SKM-1 treated with dmso at 0.1 percent for 144 hours (cell line): ENCODE measurements at regions not wholly inside any gene's neighbourhood (a gene's known extent, or its start where the extent isn't known, plus 50 kb on each side); places are given as distances from the start of the nearest gene placed in this dataset.
A peak's percentile ranks its signal among the peaks of the same experiment; 100 is the strongest.

Source experiments
- DNase-seq: peaks from one replicate; lab custom pipeline; 2025; ENCODE audit not compliant: unreplicated experiment; lab: John Stamatoyannopoulos, UW

DNA sequence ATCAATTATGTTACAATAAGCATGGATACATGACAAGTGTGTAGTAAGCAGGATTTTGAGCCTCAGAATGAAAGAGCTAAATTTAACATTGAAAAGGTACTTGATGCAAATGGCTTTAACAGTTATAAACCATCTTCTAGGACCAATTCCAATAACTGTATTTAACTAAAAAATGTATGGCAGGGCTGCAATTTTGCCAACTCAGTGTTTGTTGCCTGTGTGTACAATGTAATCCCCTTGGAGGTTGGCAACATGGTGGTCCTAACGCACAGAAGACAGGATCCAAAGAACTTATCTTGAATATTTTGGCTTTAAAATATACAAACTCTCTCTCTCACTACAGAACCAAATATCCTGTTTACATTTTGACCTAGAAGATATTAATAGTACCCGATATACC is 2314.1 kb downstream of the LRRC4C start:
- no peak for DNase-seq

DNA sequence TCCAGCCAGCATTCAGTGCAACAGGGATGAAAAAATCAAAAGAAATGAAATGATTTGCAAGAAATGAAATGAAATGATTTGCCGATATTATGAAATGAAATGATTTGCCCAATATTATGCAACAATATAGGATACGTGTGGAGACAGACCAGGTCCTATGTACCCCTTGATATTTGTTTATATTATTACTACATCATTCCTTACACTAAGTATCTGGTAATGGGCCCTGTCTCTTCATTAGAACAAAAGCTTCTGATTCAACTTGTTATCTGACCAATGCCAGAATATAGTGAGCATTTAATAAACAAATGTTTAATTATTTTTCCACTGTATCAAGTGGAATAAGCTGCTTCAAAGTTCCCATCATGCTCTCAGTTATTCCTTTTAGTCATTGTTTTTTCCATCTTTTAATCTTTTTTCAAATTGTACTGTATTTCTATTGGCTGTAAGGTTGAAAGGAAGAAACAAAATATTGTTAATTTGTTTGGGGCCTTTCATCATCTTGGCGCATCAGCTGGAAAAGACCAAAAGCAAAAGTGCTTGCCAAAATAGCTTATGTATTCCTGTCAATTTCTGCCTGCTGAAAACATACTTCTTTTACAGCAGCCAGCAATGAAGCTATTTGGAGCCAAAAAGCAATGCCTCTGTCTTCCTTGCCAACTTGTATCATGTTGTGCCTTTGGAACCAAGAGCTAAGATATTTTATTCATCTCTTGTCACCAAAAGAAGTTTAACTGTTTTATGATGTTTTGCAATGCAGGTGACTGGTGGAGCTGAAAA is 2314.9 kb downstream of the LRRC4C start:
- no peak for DNase-seq

GRCh38 chr11:39139581-39139980 is 2319.9 kb downstream of the LRRC4C start:
- DNase-seq = no peak

GRCh38 chr11:39120890-39121289 is 2338.6 kb downstream of the LRRC4C start:
- DNase-seq = no peak

GRCh38 chr11:39113606-39114005 is 2345.8 kb downstream of the LRRC4C start:
- DNase-seq = no peak

DNA sequence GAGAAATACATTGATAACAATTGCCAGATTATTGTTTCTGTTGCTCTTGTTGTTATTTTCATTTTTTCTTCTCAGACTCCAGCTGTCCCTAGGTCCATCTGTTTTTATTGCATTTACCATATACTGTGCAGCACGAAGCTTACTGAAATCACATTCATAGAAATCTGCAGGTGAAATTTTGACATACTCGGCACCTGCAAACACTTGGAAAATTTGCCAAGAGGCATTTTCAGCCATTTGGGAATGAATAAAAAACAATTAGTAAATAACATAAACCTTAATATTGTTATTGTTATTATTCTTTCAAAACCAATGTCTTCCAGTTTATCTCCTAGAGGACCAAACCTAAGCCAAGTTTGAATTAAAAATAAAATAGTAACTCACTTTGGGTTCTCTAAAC is 2357.2 kb downstream of the LRRC4C start:
- DNase-seq = no peak

DNA sequence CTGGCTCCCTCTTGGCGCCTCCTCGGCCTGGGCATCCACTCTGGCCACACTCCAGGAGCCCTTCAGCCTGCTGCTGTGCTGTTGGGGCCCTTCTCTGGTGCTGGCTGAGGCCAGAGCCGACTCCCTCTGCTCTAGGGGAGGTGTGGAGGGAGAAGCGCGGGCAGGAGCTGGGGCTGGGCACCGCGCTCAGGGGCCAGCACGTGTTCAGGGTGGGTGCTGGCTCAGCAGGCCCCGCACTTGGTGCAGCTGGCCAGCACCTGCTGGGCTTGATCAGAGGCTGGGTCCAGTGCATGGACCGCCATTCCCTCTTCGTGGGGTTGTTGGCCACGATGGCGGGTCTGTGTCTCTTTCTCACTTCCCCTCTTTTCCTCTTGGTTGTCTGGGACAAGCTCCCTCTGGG is 2381.0 kb downstream of the LRRC4C start:
- DNase-seq = no peak

DNA sequence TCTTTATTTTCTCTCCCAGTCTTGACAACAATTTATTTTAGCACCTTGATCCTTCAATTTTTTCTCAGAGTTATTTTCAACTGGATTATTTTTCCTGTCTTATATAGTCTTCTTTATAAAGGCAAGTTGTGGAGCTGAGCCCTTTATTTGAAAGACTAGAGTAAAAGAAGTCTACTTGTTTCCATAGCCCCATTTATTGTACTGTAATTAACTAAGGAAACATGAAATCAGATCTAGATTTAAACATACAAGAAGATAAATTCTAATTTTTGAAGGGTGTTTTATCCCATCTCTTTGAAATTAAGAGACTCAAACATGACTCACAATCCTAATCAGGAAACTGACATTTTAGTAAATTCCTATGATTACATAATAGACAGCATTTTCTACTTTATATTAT is 2421.8 kb downstream of the LRRC4C start:
- DNase-seq = no peak

DNA sequence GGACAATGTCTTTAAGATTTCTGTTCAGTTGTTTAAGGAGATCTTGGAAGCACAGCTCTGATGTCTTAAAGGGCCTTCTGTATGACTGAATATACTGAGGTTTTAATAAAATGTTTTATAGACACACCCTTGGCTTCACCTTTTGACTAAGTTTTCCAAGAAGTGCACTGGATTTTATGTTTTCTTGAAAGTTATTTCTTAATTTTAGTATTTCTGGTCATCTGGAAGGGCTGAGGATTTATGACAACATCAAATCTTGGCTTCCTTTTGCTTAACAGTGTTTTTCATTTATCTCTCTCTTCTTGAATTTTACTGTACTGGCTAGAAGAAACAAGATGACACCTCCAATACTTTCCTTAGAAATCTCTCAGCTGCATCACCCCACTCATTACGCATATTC is 2423.4 kb downstream of the LRRC4C start:
- DNase-seq = no peak

- DNase-seq = no peak
These were observed 2423.5 kb upstream of the RAG2 start for GRCh38 chr11:39021539-39021938.

- peak; percentile 5 for DNase-seq
These were observed 2413.8 kb upstream of the RAG2 start for GRCh38 chr11:39011797-39012196.

GRCh38 chr11:38990841-38991240 is 2392.8 kb upstream of the RAG2 start:
- DNase-seq = no peak

DNA sequence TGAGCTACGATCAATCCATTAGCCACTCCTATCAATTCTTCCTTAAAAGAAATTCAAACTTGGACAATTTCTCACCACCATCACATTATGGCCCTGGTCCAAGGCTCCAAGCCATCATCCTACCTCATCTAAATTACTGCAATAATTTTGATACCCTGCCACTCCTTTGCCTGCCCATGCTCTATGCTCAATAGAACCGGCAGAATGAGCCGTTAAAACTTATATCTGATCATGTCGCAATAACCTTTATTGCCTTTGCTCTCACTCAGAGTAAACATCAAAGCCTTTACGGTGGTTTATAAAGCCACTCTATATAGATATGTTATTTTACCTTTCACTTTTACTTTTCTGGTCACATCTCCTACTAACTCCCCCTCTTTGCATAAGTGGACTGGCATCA is 2392.1 kb upstream of the RAG2 start:
- no peak for DNase-seq

GRCh38 chr11:38988908-38989307 is 2390.9 kb upstream of the RAG2 start:
- no peak for DNase-seq

GRCh38 chr11:38972220-38972619 is 2374.2 kb upstream of the RAG2 start:
- DNase-seq = no peak

DNA sequence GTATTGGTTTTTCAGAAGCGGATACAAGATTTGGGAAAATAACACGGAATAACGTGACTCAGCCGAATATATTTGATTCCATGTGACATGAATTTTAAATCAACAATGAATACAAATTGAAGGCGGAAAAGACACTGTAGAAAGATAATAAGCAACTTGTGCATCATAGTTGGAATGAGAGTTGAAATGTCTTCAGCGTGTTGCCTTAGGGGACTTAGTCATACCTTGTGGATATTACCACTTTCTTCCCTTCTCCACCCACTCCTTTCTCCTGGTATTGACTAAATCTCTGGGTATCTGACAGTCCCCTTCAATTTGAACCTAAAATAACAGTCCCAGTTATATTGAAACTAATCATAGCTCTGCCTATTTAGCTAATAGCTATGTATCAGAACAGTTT is 2373.1 kb upstream of the RAG2 start:
- no peak for DNase-seq

GRCh38 chr11:38968951-38969350 is 2370.9 kb upstream of the RAG2 start:
- no peak for DNase-seq

- DNase-seq = no peak
These were observed 2354.7 kb upstream of the RAG2 start for GRCh38 chr11:38952698-38953097.

DNA sequence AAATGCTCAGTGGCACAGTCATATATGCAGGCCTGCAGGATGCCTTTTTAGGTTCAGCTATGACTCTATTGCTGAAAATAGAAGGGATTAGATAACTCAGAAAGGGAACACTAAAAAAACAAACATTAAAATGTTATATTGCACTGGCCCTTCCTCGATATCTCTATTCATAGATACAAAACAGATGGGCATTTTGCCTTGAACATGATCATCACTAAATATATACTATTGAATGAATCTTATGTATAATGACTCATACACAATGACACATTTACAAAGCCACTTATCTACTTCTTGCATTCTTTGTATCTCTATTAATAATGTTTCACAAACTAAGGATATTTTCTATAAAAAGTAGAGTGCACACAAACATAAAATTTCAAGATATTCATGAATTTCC is 2352.8 kb upstream of the RAG2 start:
- DNase-seq = no peak

DNA sequence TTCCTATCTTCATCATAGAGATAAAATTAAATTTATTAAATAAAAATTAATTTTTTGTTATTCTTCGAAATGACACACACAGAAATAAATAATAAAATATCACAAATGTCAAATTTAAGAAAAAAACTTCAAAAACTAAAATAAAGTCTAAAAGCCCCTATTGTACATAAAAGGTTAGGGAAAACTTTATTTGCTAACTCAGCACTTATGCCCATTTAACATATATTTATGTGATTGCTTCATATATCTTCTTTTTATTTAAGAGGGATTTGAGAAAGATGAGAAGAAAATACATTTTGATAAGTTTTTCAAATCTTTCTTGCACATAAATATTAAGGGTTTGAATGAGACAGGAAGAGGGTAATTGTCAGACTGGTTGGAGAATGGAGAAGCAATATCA is 2350.4 kb upstream of the RAG2 start:
- DNase-seq = peak; percentile 4

- no peak for DNase-seq
These were observed 2339.7 kb upstream of the RAG2 start for GRCh38 chr11:38937709-38938108.

DNA sequence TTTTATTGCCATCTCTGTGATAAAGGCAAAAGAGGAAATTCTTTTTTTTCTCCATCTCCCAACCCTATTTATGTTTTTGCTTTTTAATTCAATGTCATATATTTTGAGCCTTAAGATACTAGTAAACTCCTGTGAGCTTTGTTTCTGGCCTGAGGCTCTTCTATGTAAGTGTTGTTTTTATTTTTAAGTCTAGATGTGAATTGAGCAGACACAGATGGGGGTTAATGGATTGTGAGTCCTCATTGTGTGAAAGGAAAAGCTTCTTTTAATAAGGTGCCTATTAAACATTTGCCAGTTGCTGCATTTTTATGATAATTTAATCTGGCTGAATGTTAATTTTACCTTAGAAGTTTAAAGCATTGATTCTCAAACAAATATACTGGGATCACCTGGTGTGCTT is 2337.9 kb upstream of the RAG2 start:
- no peak for DNase-seq

- no peak for DNase-seq
These were observed 2330.0 kb upstream of the RAG2 start for GRCh38 chr11:38927993-38928392.
